ENCODE measurements at regions not wholly inside any gene's neighbourhood (a gene's known extent, or its start where the extent isn't known, plus 50 kb on each side); places are given as distances from the start of the nearest gene placed in this dataset.

GRCh38 chr1:88376421-88376820, 307.7 kb upstream of the PKN2 start:
- no peak for TF ChIP-seq CTCF (IDR thresholded peaks at IDR 0.05)
- no peak for TF ChIP-seq SIN3A (IDR thresholded peaks at IDR 0.05; ENCODE audit: borderline replicate concordance, insufficient read depth, low read depth, low read length)
- no peak for TF ChIP-seq POLR2AphosphoS5 (IDR thresholded peaks at IDR 0.05; ENCODE audit: low read depth, low read length)
- TF ChIP-seq REST (IDR thresholded peaks at IDR 0.05; ENCODE audit: insufficient read depth in 1 of 2, low read depth in 2 of 2, low read length in 1 of 2), result no peak

Measured in Panc1 (cell line).